BJ (cell line): ENCODE measurements at regions not wholly inside any gene's neighbourhood (a gene's known extent, or its start where the extent isn't known, plus 50 kb on each side); places are given as distances from the start of the nearest gene placed in this dataset.
"Not testable (repeated sequence)": the region's sequence is repeated elsewhere in the genome, so short reads cannot be mapped to it uniquely, and the experiment has no call there.

Experiments used
- CTCF ChIA-PET: fragments of 350-600 bp; formaldehyde crosslinking; extraction: SDS; loops from one replicate; lab custom pipeline; 2021; ENCODE audit warnings: antibody characterized with exemption, inconsistent platforms; lab: Yijun Ruan, JAX
- POLR2A ChIA-PET: fragments of 300-600 bp; sonication (Branson Sonifier 250); formaldehyde crosslinking; extraction: SDS; loops from one replicate; lab custom pipeline; 2021; ENCODE audit warnings: antibody characterized with exemption; lab: Charles Lee
- DNase-seq: peaks from one replicate; pipeline ENCODE4 v3.0.0-alpha.2; 2011; ENCODE audit warnings: low read depth
- H3K27me3 ChIP-seq: 2 replicates; pipeline ENCODE4 v1.6.0; 2011; ENCODE audit warnings: low read length; ENCODE audit not compliant: control insufficient read depth, insufficient read depth
- H3K36me3 ChIP-seq: 2 replicates; pipeline ENCODE4 v1.5.1; 2011; ENCODE audit warnings: low read length; ENCODE audit not compliant: control insufficient read depth, insufficient read depth
- H3K4me3 ChIP-seq: 2 replicates; pipeline ENCODE4 v1.5.1; 2011; ENCODE audit warnings: low read depth, mild to moderate bottlenecking, control low read depth, low read length
- CTCF ChIP-seq: IDR thresholded peaks from 2 replicates; pipeline ENCODE4 v1.5.1; 2011; ENCODE audit warnings: low read depth, mild to moderate bottlenecking, control low read depth, inconsistent platforms, low read length, moderate library complexity; ENCODE audit not compliant: insufficient read depth

- no peak for DNase-seq
- ChIA-PET POLR2A (no interaction called here), CTCF (no interaction called here)
- Histone ChIP-seq H3K27me3 (no peaks in the 10 kb centered on the region), H3K4me3 (no peak overlapping the region), H3K36me3 (no peaks in the 10 kb centered on the region)
- TF ChIP-seq CTCF, result no peak
Observed at GRCh38 chr3:66838704-66839103, 159.4 kb upstream of the KBTBD8 start.

GRCh38 chr3:66839508-66839907 lies 158.6 kb upstream of the KBTBD8 start:
- POLR2A ChIA-PET, result no interaction called here
- H3K4me3 ChIP-seq, result no peak overlapping the region
- CTCF ChIA-PET, result no interaction called here
- no peaks in the 10 kb centered on the region for H3K27me3 ChIP-seq
- H3K36me3 ChIP-seq, result no peaks in the 10 kb centered on the region
- no peak for TF ChIP-seq CTCF
- no peak for DNase-seq

- DNase-seq, H3K27me3 ChIP-seq, CTCF ChIA-PET, H3K4me3 ChIP-seq, H3K36me3 ChIP-seq: not testable (repeated sequence)
- POLR2A ChIA-PET, result interaction anchor here (0.6 kb wide), 1 partner anchor 519 kb away, joined by 7 read pairs; no protein-coding TSS in a partner anchor
Observed at GRCh38 chr3:66842761-66843464, 155.2 kb upstream of the KBTBD8 start.

- CTCF ChIA-PET, result no interaction called here
- Histone ChIP-seq H3K27me3 (no peaks in the 10 kb centered on the region), H3K4me3 (no peak overlapping the region), H3K36me3 (no peaks in the 10 kb centered on the region)
- DNase-seq, result no peak
- TF ChIP-seq CTCF, result no peak
- POLR2A ChIA-PET, result no interaction called here
Observed at GRCh38 chr3:66851894-66852613, 146.1 kb upstream of the KBTBD8 start.

- ChIA-PET CTCF (no interaction called here), POLR2A (interaction anchor here (0.6 kb wide), 1 partner anchor 13 kb away, joined by 4 read pairs; no protein-coding TSS in a partner anchor)
- no peaks in the 10 kb centered on the region for H3K36me3 ChIP-seq
- TF ChIP-seq CTCF, result no peak
- H3K4me3 ChIP-seq, result no peak overlapping the region
- H3K27me3 ChIP-seq, result no peaks in the 10 kb centered on the region
- DNase-seq, result no peak
Observed at GRCh38 chr3:66854601-66855151, 143.4 kb upstream of the KBTBD8 start.
